Loucy (cell line): ENCODE measurements at regions not wholly inside any gene's neighbourhood (a gene's known extent, or its start where the extent isn't known, plus 50 kb on each side); places are given as distances from the start of the nearest gene placed in this dataset.

Experiments used
- H2AFZ ChIP-seq: fragments of 200-600 bp; sonication (generic); 2 replicates; pipeline ENCODE4 v1.6.0; 2016; ENCODE audit warnings: antibody characterized with exemption, mild to moderate bottlenecking, low read length, moderate library complexity
- H3F3A ChIP-seq: fragments of 200-600 bp; 2 replicates; pipeline ENCODE4 v1.6.0; 2016; ENCODE audit warnings: antibody characterized with exemption, low read depth, mild to moderate bottlenecking
- H3K27me3 ChIP-seq: fragments of 200-600 bp; sonication (generic); 2 replicates; pipeline ENCODE4 v1.6.1; 2014; ENCODE audit warnings: low read length, mild to moderate bottlenecking; ENCODE audit not compliant: insufficient read depth, poor library complexity, severe bottlenecking
- H3K36me3 ChIP-seq: fragments of 200-600 bp; sonication (generic); 2 replicates; pipeline ENCODE4 v1.6.1; 2016; ENCODE audit warnings: low read length; ENCODE audit not compliant: insufficient read depth
- H3K4me1 ChIP-seq: fragments of 200-600 bp; sonication (generic); 2 replicates; pipeline ENCODE4 v1.5.1; 2014; ENCODE audit warnings: low read length, mild to moderate bottlenecking; ENCODE audit not compliant: insufficient read depth, poor library complexity, severe bottlenecking
- H3K4me2 ChIP-seq: fragments of 200-600 bp; sonication (generic); 2 replicates; pipeline ENCODE4 v1.6.0; 2014; ENCODE audit warnings: antibody characterized with exemption, low read length, low read depth, mild to moderate bottlenecking; ENCODE audit not compliant: poor library complexity, severe bottlenecking
- H3K4me3 ChIP-seq: fragments of 200-600 bp; sonication (generic); 2 replicates; pipeline ENCODE4 v1.5.1; 2014; ENCODE audit warnings: low read length, mild to moderate bottlenecking, mixed read lengths; ENCODE audit not compliant: poor library complexity, severe bottlenecking
- H3K79me2 ChIP-seq: fragments of 200-600 bp; sonication (generic); 2 replicates; pipeline ENCODE4 v1.6.1; 2014; ENCODE audit warnings: low read length; ENCODE audit not compliant: insufficient read depth
- H3K9ac ChIP-seq: fragments of 200-600 bp; sonication (generic); 2 replicates; pipeline ENCODE4 v1.6.0; 2014; ENCODE audit warnings: mild to moderate bottlenecking, low read depth, low read length, moderate library complexity; ENCODE audit not compliant: poor library complexity, severe bottlenecking
- H3K9me2 ChIP-seq: fragments of 200-600 bp; sonication (generic); replicated peaks from 2 replicates; pipeline ENCODE4 v1.6.1; 2016; ENCODE audit warnings: low read depth, low read length, mixed read lengths
- H3K9me3 ChIP-seq: fragments of 200-600 bp; sonication (generic); 2 replicates; pipeline ENCODE4 v1.6.1; 2014; ENCODE audit warnings: mild to moderate bottlenecking, antibody characterized with exemption, low read length, low read depth; ENCODE audit not compliant: insufficient read depth
- H4K20me1 ChIP-seq: fragments of 200-600 bp; sonication (generic); 2 replicates; pipeline ENCODE4 v1.6.0; 2014; ENCODE audit warnings: antibody characterized with exemption, low read length, mild to moderate bottlenecking; ENCODE audit not compliant: insufficient read depth, poor library complexity, severe bottlenecking
- CTCF ChIP-seq: fragments of 200-600 bp; sonication (generic); conservative IDR thresholded peaks from 2 replicates; pipeline ENCODE4 v1.5.1; 2014; ENCODE audit warnings: mild to moderate bottlenecking, antibody characterized with exemption, low read length
- EZH2phosphoT487 ChIP-seq: fragments of 200-600 bp; IDR thresholded peaks from 2 replicates; pipeline ENCODE4 v1.6.1; 2018; ENCODE audit warnings: antibody characterized with exemption, mild to moderate bottlenecking, moderate library complexity, borderline replicate concordance

GRCh38 chr6:112613410-112613809 lies 266.3 kb downstream of the RFPL4B start:
- Histone ChIP-seq H3K36me3 (no peaks in the 10 kb centered on the region), H3K4me1 (no peaks in the 10 kb centered on the region), H3K27me3 (no peaks in the 10 kb centered on the region), H4K20me1 (no peaks in the 10 kb centered on the region), H3K9me2 (no peaks in the 10 kb centered on the region), H2AFZ (no peak overlapping the region), H3K9ac (no peak overlapping the region), H3K4me3 (no peak overlapping the region), H3K9me3 (no peaks in the 10 kb centered on the region), H3K4me2 (no peak overlapping the region), H3F3A (no peaks in the 10 kb centered on the region), H3K79me2 (no peaks in the 10 kb centered on the region)
- TF ChIP-seq CTCF, result no peak
- TF ChIP-seq EZH2phosphoT487, result no peak

GRCh38 chr6:112618849-112619248 lies 271.7 kb downstream of the RFPL4B start:
- Histone ChIP-seq H3K4me2 (no peak overlapping the region), H3K9ac (no peak overlapping the region), H3K36me3 (no peaks in the 10 kb centered on the region), H3K9me2 (no peaks in the 10 kb centered on the region), H4K20me1 (no peaks in the 10 kb centered on the region), H3F3A (no peaks in the 10 kb centered on the region), H2AFZ (no peak overlapping the region), H3K9me3 (no peaks in the 10 kb centered on the region), H3K79me2 (no peaks in the 10 kb centered on the region), H3K27me3 (no peaks in the 10 kb centered on the region), H3K4me1 (no peaks in the 10 kb centered on the region), H3K4me3 (no peak overlapping the region)
- TF ChIP-seq CTCF (peak; percentile 35; the same call in 1 of the 2 replicates), EZH2phosphoT487 (no peak)

GRCh38 chr6:112620812-112621569 lies 273.9 kb downstream of the RFPL4B start:
- no peaks in the 10 kb centered on the region for H3F3A ChIP-seq
- H3K27me3 ChIP-seq, result no peaks in the 10 kb centered on the region
- no peaks in the 10 kb centered on the region for H3K9me2 ChIP-seq
- TF ChIP-seq EZH2phosphoT487 (no peak), CTCF (no peak)
- no peak overlapping the region for H3K9ac ChIP-seq
- no peak overlapping the region for H2AFZ ChIP-seq
- no peak overlapping the region for H3K4me2 ChIP-seq
- H3K36me3 ChIP-seq, result no peaks in the 10 kb centered on the region
- H3K79me2 ChIP-seq, result no peaks in the 10 kb centered on the region
- no peaks in the 10 kb centered on the region for H4K20me1 ChIP-seq
- no peak overlapping the region for H3K4me3 ChIP-seq
- no peaks in the 10 kb centered on the region for H3K9me3 ChIP-seq
- H3K4me1 ChIP-seq, result no peaks in the 10 kb centered on the region
